Stimulated activated naive B cell treated with anti-CD40 and anti-IgM and Interleukin-4, amounts not matched to agents 10 μg/mL and 1 μg/mL and 100 μg/mL, for 72 hours (primary cell): ENCODE measurements at regions not wholly inside any gene's neighbourhood (a gene's known extent, or its start where the extent isn't known, plus 50 kb on each side); places are given as distances from the start of the nearest gene placed in this dataset.
A peak's percentile ranks its signal among the peaks of the same experiment; 100 is the strongest.

Source experiments
- ATAC-seq, 2 donors: fragments of 150-1000 bp; cut with Tn5 transposase; replicated peaks; 2 replicates each; pipeline ENCODE4 v1.10.0; 2021; ENCODE audit warnings: moderate library complexity in 1 of 2
- DNase-seq: peaks from one replicate; pipeline ENCODE4 v3.0.0; 2021
- H3K27ac Mint-ChIP-seq: one replicate; pipeline ENCODE4 v1.8.0; 2022; ENCODE audit warnings: mild to moderate bottlenecking, mixed read lengths
- H3K27me3 Mint-ChIP-seq, 2 donors: one replicate each; pipeline ENCODE4 v1.8.0; 2022; ENCODE audit warnings: mixed read lengths in 2 of 2
- H3K36me3 Mint-ChIP-seq, 2 donors: one replicate each; pipeline ENCODE4 v1.8.0; 2022; ENCODE audit warnings: mixed read lengths in 2 of 2, mild to moderate bottlenecking in 1 of 2
- H3K4me1 Mint-ChIP-seq, 2 donors: one replicate each; pipeline ENCODE4 v1.8.0; 2022; ENCODE audit warnings: mixed read lengths in 2 of 2, mild to moderate bottlenecking in 1 of 2
- H3K4me3 Mint-ChIP-seq, 2 donors: one replicate each; pipeline ENCODE4 v1.8.0; 2022; ENCODE audit warnings: mild to moderate bottlenecking in 2 of 2, mixed read lengths in 2 of 2, moderate library complexity in 1 of 2
- H3K9me3 Mint-ChIP-seq, 2 donors: one replicate each; pipeline ENCODE4 v1.8.0; 2022; ENCODE audit warnings: mixed read lengths in 2 of 2, mild to moderate bottlenecking in 1 of 2

DNA sequence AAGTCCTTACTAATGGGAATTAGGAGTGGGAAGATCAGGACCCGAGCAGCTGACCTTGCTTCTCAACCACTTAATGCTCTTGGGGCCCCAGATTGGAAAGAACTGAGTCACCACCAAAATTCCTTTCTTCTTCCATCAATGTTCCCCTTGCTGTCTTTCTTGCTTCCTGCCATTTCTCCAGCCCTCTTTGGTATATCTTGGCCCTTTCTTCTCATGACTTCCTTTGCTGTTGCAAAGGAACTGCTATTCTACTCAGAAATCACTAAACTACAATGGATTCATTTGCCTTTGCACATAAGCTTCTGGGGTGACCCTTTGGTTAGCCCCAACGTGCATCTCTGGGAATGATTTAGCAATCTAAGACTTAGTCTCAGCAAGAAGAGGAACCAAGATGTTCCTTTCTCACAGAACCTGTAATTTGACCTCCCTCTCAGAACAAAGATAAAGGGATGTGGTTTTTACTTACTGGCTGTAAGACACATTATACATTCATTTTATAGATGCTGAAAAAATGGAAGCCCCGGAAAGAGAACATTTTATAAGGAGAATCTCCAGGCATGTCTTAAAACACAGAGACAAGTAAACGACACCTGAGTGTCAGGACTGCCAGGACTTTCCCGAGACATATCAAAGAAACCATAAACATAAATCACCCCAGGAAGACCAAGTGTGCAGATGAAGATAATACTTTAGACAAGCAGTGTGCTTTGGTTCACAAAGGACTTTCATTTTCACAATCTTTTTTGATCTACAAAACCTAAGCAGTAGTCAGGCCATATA, 99.0 kb upstream of the TNFAIP3 start:
- ATAC-seq, result peak; percentile 92 to 96
- Mint-ChIP-seq H3K4me1 (peaks cover 20 to 30% of the 10 kb centered on the region in 2 donors), H3K27me3 (no peaks in the 10 kb centered on the region), H3K36me3 (no peaks in the 10 kb centered on the region), H3K27ac (peak overlapping the region; percentile 79), H3K4me3 (peak overlapping the region; percentile 54), H3K9me3 (no peaks in the 10 kb centered on the region)
- no peak for DNase-seq

DNA sequence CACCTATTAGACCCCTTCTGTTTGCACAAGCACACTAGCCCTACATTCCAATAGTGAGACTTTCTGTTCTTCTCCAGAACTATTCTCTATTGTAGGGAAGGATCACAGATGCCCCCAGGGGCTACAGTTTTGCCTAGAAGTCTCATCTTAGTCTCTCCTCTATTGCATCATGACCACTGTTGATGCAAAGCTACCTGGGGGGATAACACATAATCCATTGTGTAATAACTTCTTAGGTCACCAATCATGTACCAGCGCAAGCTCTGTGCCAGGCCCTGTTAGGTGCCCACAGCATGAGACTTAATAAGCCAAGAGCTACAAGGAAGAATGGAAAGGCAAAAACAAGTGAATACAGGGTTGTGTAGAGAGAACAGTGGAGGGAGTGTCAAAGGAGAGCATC, 98.1 kb upstream of the TNFAIP3 start:
- no peak for ATAC-seq
- H3K27me3 Mint-ChIP-seq, result no peaks in the 10 kb centered on the region
- H3K27ac Mint-ChIP-seq, result no peak overlapping the region
- no peaks in the 10 kb centered on the region for H3K36me3 Mint-ChIP-seq
- H3K9me3 Mint-ChIP-seq, result no peaks in the 10 kb centered on the region
- no peak for DNase-seq
- H3K4me1 Mint-ChIP-seq, result peaks cover 21 to 31% of the 10 kb centered on the region in 2 donors
- no peak overlapping the region for H3K4me3 Mint-ChIP-seq

DNA sequence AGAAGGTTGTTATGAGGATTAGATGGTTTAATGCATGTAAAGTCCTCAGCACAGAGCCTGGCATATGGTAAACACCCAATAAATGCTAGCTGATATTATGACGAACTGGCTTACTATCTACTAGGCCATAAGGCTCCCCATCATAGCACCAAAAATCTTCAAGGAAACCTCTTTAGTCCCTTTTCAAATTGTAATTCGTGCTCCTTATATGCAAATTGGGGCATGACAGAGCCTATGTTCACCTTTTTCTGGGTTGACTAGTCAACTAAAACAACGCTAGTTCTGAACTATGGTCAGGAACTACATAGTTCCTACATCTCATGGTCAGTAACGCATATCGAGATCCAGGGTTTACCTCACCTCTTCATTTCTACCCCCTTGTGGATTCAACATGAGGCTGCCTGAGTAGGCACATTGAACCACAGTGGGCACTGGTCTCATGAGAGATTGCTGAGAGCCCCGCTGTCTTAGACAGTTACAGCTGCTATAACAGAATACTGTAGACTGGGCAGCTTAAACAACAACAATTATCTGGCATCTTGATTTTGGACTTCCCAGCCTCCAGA, 97.2 kb upstream of the TNFAIP3 start:
- Mint-ChIP-seq H3K36me3 (no peaks in the 10 kb centered on the region), H3K27ac (no peak overlapping the region), H3K27me3 (no peaks in the 10 kb centered on the region), H3K9me3 (no peaks in the 10 kb centered on the region), H3K4me1 (peaks cover 23 to 29% of the 10 kb centered on the region in 2 donors), H3K4me3 (no peak overlapping the region)
- peak; percentile 35 to 64 for ATAC-seq
- DNase-seq, result no peak

DNA sequence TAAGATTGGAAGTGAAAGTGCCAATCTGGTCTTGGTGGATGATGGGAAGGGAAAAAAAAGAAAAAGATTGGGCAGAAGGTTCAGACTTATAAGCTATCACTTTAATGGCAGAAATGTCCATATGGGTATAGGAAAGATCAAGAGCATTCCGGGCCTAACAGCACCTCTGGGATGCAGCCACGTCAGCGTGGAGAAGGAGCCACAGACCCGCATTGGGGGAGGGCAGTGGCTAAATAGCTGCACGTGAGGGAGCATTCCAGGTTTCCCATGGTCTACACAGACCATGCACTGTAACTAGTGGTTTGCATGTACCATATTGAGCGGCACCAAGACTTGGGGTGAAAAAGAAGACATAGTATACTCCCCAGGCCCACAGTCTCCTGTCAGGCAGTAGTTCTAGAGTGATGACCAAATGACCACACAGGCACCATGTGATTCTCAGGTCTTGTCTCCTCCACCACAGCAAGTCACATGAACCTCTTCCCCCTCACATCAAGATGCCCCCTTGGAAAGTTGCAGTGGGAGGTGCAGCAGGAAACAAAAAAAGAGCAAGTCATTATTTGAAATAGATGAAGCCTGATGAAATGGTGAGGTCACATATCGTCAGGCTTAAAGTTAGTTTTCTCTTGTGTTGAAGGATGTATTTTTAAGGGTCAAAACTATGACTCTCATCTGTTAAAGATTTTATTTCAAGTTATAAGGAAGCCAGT, 94.4 kb upstream of the TNFAIP3 start:
- Mint-ChIP-seq H3K36me3 (no peaks in the 10 kb centered on the region), H3K27ac (no peak overlapping the region), H3K4me3 (no peak overlapping the region), H3K4me1 (peaks cover 23 to 25% of the 10 kb centered on the region in 2 donors), H3K9me3 (no peaks in the 10 kb centered on the region), H3K27me3 (no peaks in the 10 kb centered on the region)
- ATAC-seq (no peak), DNase-seq (no peak)

DNA sequence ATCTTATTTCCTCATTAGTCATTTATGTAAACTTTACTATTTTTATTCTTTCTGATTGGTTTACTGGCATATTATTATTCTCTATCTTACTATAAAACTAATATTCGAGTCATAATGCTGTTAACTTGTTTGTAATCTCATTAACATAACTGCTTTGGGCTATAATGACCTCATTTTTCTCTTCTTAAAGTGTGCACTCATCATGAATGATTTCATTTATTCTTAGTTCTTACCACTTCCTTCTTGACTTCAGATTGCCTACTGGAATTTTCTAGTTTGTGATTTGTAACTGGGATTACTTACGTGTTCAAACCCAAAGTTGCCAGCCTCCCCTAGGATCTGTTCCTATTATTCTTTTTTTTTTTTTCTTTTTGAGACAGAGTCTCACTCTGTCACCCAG, 91.8 kb upstream of the TNFAIP3 start:
- Mint-ChIP-seq H3K4me1 (peaks cover 10 to 16% of the 10 kb centered on the region in 2 donors), H3K27ac (no peak overlapping the region), H3K4me3 (no peak overlapping the region), H3K36me3 (no peaks in the 10 kb centered on the region), H3K27me3 (no peaks in the 10 kb centered on the region), H3K9me3 (no peaks in the 10 kb centered on the region)
- no peak for ATAC-seq
- no peak for DNase-seq

DNA sequence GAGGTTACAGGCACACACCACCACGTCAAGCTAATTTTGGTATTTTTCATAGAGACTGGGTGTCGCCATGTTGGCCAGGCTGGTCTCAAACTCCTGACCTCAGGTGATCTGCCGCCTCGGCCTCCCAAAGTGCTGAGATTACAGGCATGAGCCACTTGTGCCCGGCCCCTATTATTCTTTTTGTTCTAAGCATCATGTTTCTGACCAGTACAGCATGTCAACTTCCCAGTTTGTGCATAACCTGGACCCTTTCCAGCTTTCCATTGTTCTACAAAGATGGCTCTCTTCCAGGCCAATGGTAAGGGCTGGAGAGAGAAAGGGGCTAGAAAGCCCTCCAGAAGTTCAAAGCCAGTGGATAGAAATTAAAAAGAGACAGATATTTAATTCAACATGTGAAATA, 91.3 kb upstream of the TNFAIP3 start:
- Mint-ChIP-seq H3K27me3 (no peaks in the 10 kb centered on the region), H3K9me3 (no peaks in the 10 kb centered on the region), H3K4me1 (peaks cover 8 to 21% of the 10 kb centered on the region in 2 donors), H3K36me3 (peaks cover 0 to 2% of the 10 kb centered on the region in 2 donors), H3K4me3 (no peak overlapping the region), H3K27ac (no peak overlapping the region)
- no peak for DNase-seq
- ATAC-seq, result no peak

DNA sequence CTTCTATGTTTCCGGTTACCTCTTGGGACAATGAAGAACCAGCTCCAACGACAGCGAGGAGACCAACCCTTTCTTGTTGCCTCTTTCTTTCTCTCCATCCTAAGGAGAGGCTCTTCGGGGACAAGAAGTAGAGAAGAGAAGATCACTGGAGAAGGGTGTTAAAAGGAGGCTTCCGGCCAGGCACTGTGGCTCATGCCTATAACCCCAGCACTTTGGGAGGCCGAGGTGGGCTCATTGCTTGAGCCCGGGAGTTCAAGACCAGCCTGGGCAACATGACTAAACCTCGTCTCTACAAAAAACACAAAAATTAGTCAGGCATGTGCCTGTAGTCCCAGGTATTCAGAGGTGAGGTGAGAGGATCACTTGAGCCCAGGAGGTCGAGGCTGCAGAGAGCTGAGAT, 90.8 kb upstream of the TNFAIP3 start:
- Mint-ChIP-seq H3K9me3 (no peaks in the 10 kb centered on the region), H3K27me3 (no peaks in the 10 kb centered on the region), H3K4me3 (no peak overlapping the region), H3K36me3 (peaks cover 0 to 2% of the 10 kb centered on the region in 2 donors), H3K27ac (no peak overlapping the region), H3K4me1 (peaks cover 10 to 25% of the 10 kb centered on the region in 2 donors)
- DNase-seq, result no peak
- ATAC-seq, result no peak

DNA sequence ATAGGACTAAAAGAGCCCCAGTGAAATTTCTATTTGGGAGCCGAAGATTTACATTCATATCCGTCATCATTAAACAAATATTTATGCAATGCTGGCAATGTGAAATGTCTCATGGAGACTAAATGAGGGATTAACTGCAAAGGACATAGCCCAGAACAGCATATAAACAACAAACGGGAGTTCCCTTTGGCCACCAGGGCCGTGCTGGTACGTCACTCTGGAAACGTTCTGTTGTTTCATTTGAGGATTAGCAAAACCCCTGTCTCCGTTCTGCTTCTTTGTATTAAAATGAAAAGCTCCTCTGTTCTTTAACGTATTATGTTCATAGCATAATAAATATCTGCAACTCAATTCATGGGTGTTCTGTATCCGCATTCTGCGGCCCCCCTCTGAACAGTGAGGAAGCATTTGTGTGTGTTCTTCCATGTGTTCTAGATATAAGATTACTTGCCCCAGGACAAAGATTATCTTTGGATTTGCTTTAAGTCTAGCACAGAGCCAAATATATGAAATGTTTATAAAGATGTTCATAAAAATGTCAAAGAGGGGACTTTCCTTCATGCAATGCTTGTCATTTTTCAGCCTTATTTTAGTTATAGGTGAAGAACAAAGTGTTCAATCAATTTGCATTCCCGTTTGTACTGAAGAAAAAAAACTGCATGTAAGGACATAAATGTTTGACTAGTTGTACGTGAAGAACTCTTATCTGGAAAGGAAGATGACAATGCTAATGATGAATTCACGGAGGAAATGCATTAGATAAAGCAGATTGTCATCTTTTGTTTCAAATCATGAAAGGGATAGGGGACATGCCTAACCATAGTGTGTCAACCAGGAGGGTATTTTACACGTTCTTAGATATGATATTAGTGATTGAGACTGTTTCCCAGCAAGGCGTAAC, 90.0 kb upstream of the TNFAIP3 start:
- Mint-ChIP-seq H3K4me3 (no peak overlapping the region), H3K9me3 (no peaks in the 10 kb centered on the region), H3K4me1 (peaks cover 15 to 33% of the 10 kb centered on the region in 2 donors), H3K36me3 (peaks cover 0 to 2% of the 10 kb centered on the region in 2 donors), H3K27me3 (no peaks in the 10 kb centered on the region), H3K27ac (no peak overlapping the region)
- ATAC-seq, result no peak
- DNase-seq, result no peak

DNA sequence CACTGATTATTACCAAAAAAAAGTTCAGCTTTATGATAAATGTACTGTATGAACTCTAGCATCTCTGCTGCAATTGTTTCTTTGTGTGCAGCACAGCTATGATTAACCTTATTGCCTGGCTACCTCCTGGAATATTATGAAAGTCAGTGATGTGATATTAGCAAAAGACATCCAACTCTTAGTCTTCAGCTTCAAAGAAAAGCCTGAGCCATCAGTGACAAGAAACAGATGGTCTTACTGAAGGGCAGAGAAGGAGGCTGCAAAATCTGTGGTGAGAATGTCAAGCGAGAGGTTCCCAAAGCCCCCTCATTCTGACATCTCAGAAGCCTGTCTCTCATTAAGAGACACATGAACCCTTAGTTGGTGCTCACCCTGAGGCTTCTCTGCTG, 89.4 kb upstream of the TNFAIP3 start:
- DNase-seq, result no peak
- Mint-ChIP-seq H3K4me3 (no peak overlapping the region), H3K27ac (no peak overlapping the region), H3K36me3 (peaks cover 0 to 4% of the 10 kb centered on the region in 2 donors), H3K9me3 (no peaks in the 10 kb centered on the region), H3K4me1 (peaks cover 15 to 35% of the 10 kb centered on the region in 2 donors), H3K27me3 (no peaks in the 10 kb centered on the region)
- ATAC-seq, result no peak

DNA sequence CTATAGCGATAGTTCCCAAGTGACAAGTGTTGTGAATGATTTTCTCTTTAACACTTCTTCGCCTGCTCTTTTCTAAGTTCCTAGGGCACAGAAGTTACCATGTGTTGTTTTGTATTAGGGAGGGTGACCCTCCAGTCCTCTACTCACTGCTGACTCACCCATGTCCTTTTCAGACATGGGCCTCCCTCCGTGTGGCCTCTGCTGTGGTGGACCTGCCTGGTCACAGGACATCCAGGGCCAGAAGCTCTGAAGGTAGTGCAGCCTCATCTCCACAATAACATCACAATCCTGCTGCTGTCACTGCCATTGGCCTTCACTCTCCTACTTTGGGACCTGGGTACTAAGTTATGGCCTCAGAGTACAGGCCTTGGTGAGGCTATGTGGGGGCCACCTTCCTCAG, 87.1 kb upstream of the TNFAIP3 start:
- no peaks in the 10 kb centered on the region for H3K27me3 Mint-ChIP-seq
- H3K36me3 Mint-ChIP-seq, result peaks cover 0 to 4% of the 10 kb centered on the region in 2 donors
- ATAC-seq (no peak), DNase-seq (no peak)
- no peaks in the 10 kb centered on the region for H3K9me3 Mint-ChIP-seq
- H3K27ac Mint-ChIP-seq, result no peak overlapping the region
- H3K4me1 Mint-ChIP-seq, result peaks cover 6 to 26% of the 10 kb centered on the region in 2 donors
- no peak overlapping the region for H3K4me3 Mint-ChIP-seq

DNA sequence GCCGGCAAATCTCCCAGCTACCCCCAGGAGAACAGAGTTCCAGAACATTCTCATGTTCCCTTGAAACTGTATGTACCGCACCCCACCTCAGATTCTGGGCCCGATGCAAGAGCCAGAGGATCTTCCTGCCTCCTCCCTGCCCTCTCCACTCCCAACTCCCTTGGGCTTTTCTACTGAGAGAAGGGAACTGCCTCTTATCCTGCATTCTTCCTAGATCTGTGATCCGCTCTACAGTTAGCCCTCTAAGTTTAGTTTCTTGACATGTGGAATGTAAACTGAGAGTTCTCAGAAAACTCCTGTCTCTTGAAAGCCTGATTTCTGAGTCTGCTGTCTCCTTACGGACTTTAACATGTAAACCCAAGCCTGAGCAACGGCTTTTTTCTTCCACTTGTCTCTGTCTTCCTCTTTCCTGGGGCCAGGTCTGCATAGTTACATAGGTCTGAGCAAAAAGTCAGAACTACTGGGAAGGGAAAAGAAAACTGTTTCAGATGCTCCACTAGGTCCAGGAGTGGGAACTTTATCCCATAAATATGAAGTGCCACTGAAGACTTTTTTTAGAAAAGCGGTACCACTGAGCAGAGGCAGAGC, 86.5 kb upstream of the TNFAIP3 start:
- no peaks in the 10 kb centered on the region for H3K9me3 Mint-ChIP-seq
- no peaks in the 10 kb centered on the region for H3K27me3 Mint-ChIP-seq
- peaks cover 6 to 26% of the 10 kb centered on the region in 2 donors for H3K4me1 Mint-ChIP-seq
- peaks cover 0 to 4% of the 10 kb centered on the region in 2 donors for H3K36me3 Mint-ChIP-seq
- ATAC-seq, result no peak
- no peak for DNase-seq
- H3K27ac Mint-ChIP-seq, result peak overlapping the region; percentile 59
- H3K4me3 Mint-ChIP-seq, result no peak overlapping the region

DNA sequence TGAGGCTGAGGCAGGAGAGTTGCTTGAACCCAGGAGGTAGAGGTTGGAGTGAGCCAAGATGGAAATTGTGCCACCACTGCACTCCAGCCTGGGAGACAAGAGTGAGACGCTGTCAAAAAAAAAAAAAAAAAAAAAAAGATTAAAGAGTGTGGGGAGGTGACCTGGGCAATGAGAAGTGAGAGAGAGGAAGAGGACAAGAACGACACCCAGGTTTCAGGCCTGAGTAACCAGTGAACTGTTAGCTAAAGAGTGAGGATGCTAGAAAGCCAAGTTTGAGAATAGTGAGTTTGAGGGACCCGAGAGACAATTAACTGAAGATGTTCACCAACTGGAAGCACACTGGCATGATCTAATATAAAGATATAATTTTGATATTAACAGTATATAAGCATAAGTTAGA, 85.4 kb upstream of the TNFAIP3 start:
- peaks cover 6 to 26% of the 10 kb centered on the region in 2 donors for H3K4me1 Mint-ChIP-seq
- peaks cover 0 to 4% of the 10 kb centered on the region in 2 donors for H3K36me3 Mint-ChIP-seq
- ATAC-seq, result peak; percentile 50 to 58
- no peak overlapping the region for H3K4me3 Mint-ChIP-seq
- H3K9me3 Mint-ChIP-seq, result no peaks in the 10 kb centered on the region
- H3K27ac Mint-ChIP-seq, result no peak overlapping the region
- DNase-seq, result no peak
- H3K27me3 Mint-ChIP-seq, result no peaks in the 10 kb centered on the region

DNA sequence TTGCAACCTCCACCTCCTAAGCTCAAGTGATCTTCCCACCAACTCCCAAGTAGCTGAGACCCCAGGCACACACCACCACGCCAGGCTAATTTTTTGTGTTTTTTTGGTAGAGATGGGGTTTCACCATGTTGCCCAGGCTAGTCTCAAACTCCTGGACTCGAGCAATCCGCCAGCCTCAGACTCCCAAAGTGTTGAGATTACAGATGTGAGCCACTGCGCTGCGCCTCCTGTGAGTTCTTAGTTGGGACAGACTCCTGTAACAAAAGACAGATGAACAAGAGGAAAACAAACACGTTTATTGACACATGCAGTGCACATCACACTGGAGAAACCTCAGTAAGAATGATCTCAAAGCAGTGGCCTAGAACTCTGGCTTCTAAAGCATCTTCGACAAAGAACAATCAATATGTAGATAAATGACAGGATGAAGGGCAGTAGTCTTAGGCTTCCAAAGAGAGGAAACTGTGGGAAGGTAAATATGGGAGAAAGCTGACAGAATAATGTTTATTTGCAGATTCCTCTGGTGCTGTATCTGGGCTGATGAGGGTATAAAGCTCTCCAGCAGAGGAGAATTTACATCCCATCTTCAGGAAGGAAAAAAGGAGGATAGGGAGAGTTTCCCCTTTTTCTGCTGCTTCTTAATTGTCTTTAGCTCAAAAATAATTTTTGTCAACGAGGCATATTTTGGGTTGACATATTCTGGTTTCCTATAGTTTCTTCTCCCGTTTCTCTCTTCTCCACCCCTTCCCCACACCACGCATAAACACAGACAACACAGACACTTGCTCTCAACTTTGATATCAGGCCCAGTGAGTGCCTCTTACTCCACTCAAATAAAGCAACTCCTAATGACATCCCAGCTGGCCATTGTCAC, 84.7 kb upstream of the TNFAIP3 start:
- Mint-ChIP-seq H3K36me3 (peaks cover 0 to 4% of the 10 kb centered on the region in 2 donors), H3K4me3 (no peak overlapping the region), H3K4me1 (peaks cover 6 to 26% of the 10 kb centered on the region in 2 donors), H3K27me3 (no peaks in the 10 kb centered on the region), H3K27ac (no peak overlapping the region), H3K9me3 (no peaks in the 10 kb centered on the region)
- DNase-seq (no peak), ATAC-seq (no peak)
